Transverse colon (tissue), 4 donors: ENCODE measurements at regions not wholly inside any gene's neighbourhood (a gene's known extent, or its start where the extent isn't known, plus 50 kb on each side); places are given as distances from the start of the nearest gene placed in this dataset.
A peak's percentile ranks its signal among the peaks of the same experiment; 100 is the strongest.

ENCODE experiments used
- DNase-seq: peaks from one replicate; pipeline ENCODE4 v3.0.0-alpha.2; 2019
- H3K27ac ChIP-seq, 4 donors: fragments of 200-600 bp; sonication (generic); 2 replicates each; pipeline ENCODE4 v1.5.1; 2016 to 2018; ENCODE audit warnings: inconsistent platforms in 4 of 4
- H3K27me3 ChIP-seq: fragments of 200-600 bp; sonication (generic); 2 replicates; pipeline ENCODE4 v1.5.1; 2017; ENCODE audit warnings: inconsistent platforms
- H3K36me3 ChIP-seq, 4 donors: fragments of 200-600 bp; sonication (generic); 2 replicates each; pipeline ENCODE4 v1.5.1; 2017 to 2019; ENCODE audit warnings: inconsistent platforms in 4 of 4
- H3K4me1 ChIP-seq, 4 donors: fragments of 200-600 bp; sonication (generic); 2 replicates each; pipeline ENCODE4 v1.5.1; 2017 to 2020; ENCODE audit warnings: inconsistent platforms in 4 of 4
- H3K4me3 ChIP-seq, 4 donors: fragments of 200-600 bp; sonication (generic); 1 replicate in 1 of 4; 2 replicates in 3 of 4; pipeline versions ENCODE4 v1.5.1 to v1.6.1; 2017 to 2019; ENCODE audit warnings: inconsistent platforms in 4 of 4
- H3K9me3 ChIP-seq, 2 donors: fragments of 200-600 bp; sonication (generic); 2 replicates each; pipeline ENCODE4 v1.5.1; 2017 to 2019; ENCODE audit warnings: inconsistent platforms in 2 of 2
- CTCF ChIP-seq, 5 experiments: fragments of 200-600 bp in 3 of 5; fragments of 450-650 bp in 2 of 5; sonication (generic) in 3 of 5; IDR thresholded peaks; 1 replicate in 2 of 5; 2 replicates in 3 of 5; pipeline ENCODE4 v1.5.1; 2016 to 2017; ENCODE audit warnings: antibody characterized with exemption in 5 of 5, inconsistent platforms in 3 of 5, mild to moderate bottlenecking in 2 of 5, moderate library complexity in 1 of 5
- EP300 ChIP-seq: sonication (generic); formaldehyde crosslinking; IDR thresholded peaks from one replicate; pipeline ENCODE4 v1.6.1; 2017; ENCODE audit warnings: antibody characterized with exemption, low read depth
- POLR2A ChIP-seq: fragments of 450-650 bp; IDR thresholded peaks from one replicate; pipeline ENCODE4 v1.6.1; 2016; ENCODE audit warnings: antibody characterized with exemption, mild to moderate bottlenecking, moderate library complexity
- POLR2AphosphoS5 ChIP-seq, 3 donors: sonication (generic); formaldehyde crosslinking; IDR thresholded peaks; one replicate each; pipeline ENCODE4 v1.6.1; 2016; ENCODE audit warnings: antibody characterized with exemption in 3 of 3
- WGBS, 2 donors: methylation state at CpG; one replicate each; pipeline ENCODE4 v1.1.5; 2018; ENCODE audit warnings: low coverage in 1 of 2; 5-methylcytosine and 5-hydroxymethylcytosine counted together
- in situ Hi-C, 4 donors: fragments of 200-750 bp; cut with MboI; loops; one replicate each; pipeline versions ENCODE4 v1.15.0 to v1.15.1; 2017; ENCODE audit warnings: low sequenced_read_pairs in 3 of 4, low pct_ligation_motif_present in 1 of 4, low pct_unique_long_range_greater_than_20kb in 1 of 4
- intact Hi-C: fragments of 100-400 bp; cut with DNase I; formaldehyde crosslinking; loops from one replicate; pipeline ENCODE4 v1.15.1; 2023; ENCODE audit warnings: low total_unique reads

- 81 to 82% methylated on average over 6 of the region's 6 CpGs for WGBS, 2 donors
- no peaks in the 10 kb centered on the region for H3K27me3 ChIP-seq
- no peaks in the 10 kb centered on the region for H3K9me3 ChIP-seq
- TF ChIP-seq POLR2A (no peak), EP300 (no peak), POLR2AphosphoS5 (IDR thresholded peaks at IDR 0.05) (no peak), CTCF (IDR thresholded peaks at IDR 0.05) (no peak)
- no peak overlapping the region for H3K4me3 ChIP-seq
- H3K36me3 ChIP-seq: no peaks in the 10 kb centered on the region
- intact Hi-C loops: no loop called here
- no peak overlapping the region for H3K27ac ChIP-seq
- no peaks in the 10 kb centered on the region for H3K4me1 ChIP-seq
- in situ Hi-C loops: no loop called here
- no peak for DNase-seq
Observed at GRCh38 chr5:56459394-56460194, 226.5 kb upstream of the ANKRD55 start.

GRCh38 chr5:56457887-56458812 lies 225.0 kb upstream of the ANKRD55 start:
- Histone ChIP-seq H3K4me3 (no peak overlapping the region), H3K27ac (peak overlapping the region in 3 of 4 donors; percentile 3 to 43 (median 7)), H3K36me3 (no peaks in the 10 kb centered on the region), H3K9me3 (no peaks in the 10 kb centered on the region), H3K4me1 (no peaks in the 10 kb centered on the region), H3K27me3 (no peaks in the 10 kb centered on the region)
- 54 to 65% methylated on average over 7 to 8 of the region's 8 CpGs for WGBS, 2 donors
- intact Hi-C loops: no loop called here
- no peak for DNase-seq
- in situ Hi-C loops: no loop called here
- TF ChIP-seq CTCF (IDR thresholded peaks at IDR 0.05): no peak
- no peak for TF ChIP-seq POLR2A
- TF ChIP-seq POLR2AphosphoS5 (IDR thresholded peaks at IDR 0.05): no peak
- TF ChIP-seq EP300: no peak

GRCh38 chr5:56456002-56456401 lies 222.9 kb upstream of the ANKRD55 start:
- no peak overlapping the region for H3K27ac ChIP-seq
- no peak for TF ChIP-seq CTCF (IDR thresholded peaks at IDR 0.05)
- no peak for TF ChIP-seq POLR2A
- TF ChIP-seq EP300: no peak
- no peak for TF ChIP-seq POLR2AphosphoS5 (IDR thresholded peaks at IDR 0.05)
- intact Hi-C loops (no loop called here), in situ Hi-C loops (no loop called here)
- no peaks in the 10 kb centered on the region for H3K27me3 ChIP-seq
- WGBS, 2 donors: 91% methylated on average over 4 of the region's 4 CpGs; no CpG with 5 or more reads in 1 of the 2 donors
- H3K36me3 ChIP-seq: no peaks in the 10 kb centered on the region
- H3K9me3 ChIP-seq: no peaks in the 10 kb centered on the region
- H3K4me3 ChIP-seq: no peak overlapping the region
- H3K4me1 ChIP-seq: no peaks in the 10 kb centered on the region
- DNase-seq: no peak

- 83 to 89% methylated on average over 1 to 4 of the region's 4 CpGs for WGBS, 2 donors
- in situ Hi-C loops (no loop called here), intact Hi-C loops (no loop called here)
- Histone ChIP-seq H3K4me1 (no peaks in the 10 kb centered on the region), H3K27ac (no peak overlapping the region), H3K36me3 (no peaks in the 10 kb centered on the region), H3K9me3 (no peaks in the 10 kb centered on the region), H3K4me3 (no peak overlapping the region), H3K27me3 (no peaks in the 10 kb centered on the region)
- TF ChIP-seq POLR2AphosphoS5 (IDR thresholded peaks at IDR 0.05) (no peak), POLR2A (no peak), EP300 (no peak)
- DNase-seq: no peak
Observed at GRCh38 chr5:56455417-56455816, 222.3 kb upstream of the ANKRD55 start.
